Activated naive CD4-positive, alpha-beta T cell treated with anti-CD3 and anti-CD28 coated beads, Interleukin-2, amount 50 U/mL, for 16 hours (primary cell): ENCODE measurements at regions not wholly inside any gene's neighbourhood (a gene's known extent, or its start where the extent isn't known, plus 50 kb on each side); places are given as distances from the start of the nearest gene placed in this dataset.
"Not testable (repeated sequence)": the region's sequence is repeated elsewhere in the genome, so short reads cannot be mapped to it uniquely, and the experiment has no call there.

Experiments
- DNase-seq: peaks from one replicate; pipeline ENCODE4 v3.0.0-alpha.2; 2020

GRCh38 chr7:69190025-69190424, 408.2 kb upstream of the AUTS2 start:
- no peak for DNase-seq

- DNase-seq, result no peak
These were observed 407.5 kb upstream of the AUTS2 start for GRCh38 chr7:69190763-69191162.

- DNase-seq, result no peak
These were observed 406.1 kb upstream of the AUTS2 start for GRCh38 chr7:69192134-69192533.

- DNase-seq, result no peak
These were observed 405.2 kb upstream of the AUTS2 start for GRCh38 chr7:69193061-69193460.

GRCh38 chr7:69196593-69196992, 401.7 kb upstream of the AUTS2 start:
- DNase-seq, result no peak

GRCh38 chr7:69198250-69198649, 400.0 kb upstream of the AUTS2 start:
- no peak for DNase-seq

- no peak for DNase-seq
These were observed 399.2 kb upstream of the AUTS2 start for GRCh38 chr7:69199041-69199440.

- DNase-seq, result no peak
These were observed 398.6 kb upstream of the AUTS2 start for GRCh38 chr7:69199661-69200060.

- DNase-seq, result no peak
These were observed 394.4 kb upstream of the AUTS2 start for GRCh38 chr7:69203871-69204270.

GRCh38 chr7:69204943-69205342, 393.3 kb upstream of the AUTS2 start:
- DNase-seq, result no peak

GRCh38 chr7:69205581-69205980, 392.7 kb upstream of the AUTS2 start:
- no peak for DNase-seq

GRCh38 chr7:69208276-69208675, 390.0 kb upstream of the AUTS2 start:
- DNase-seq, result no peak

GRCh38 chr7:69208848-69209247, 389.4 kb upstream of the AUTS2 start:
- no peak for DNase-seq

GRCh38 chr7:69211336-69211735, 386.9 kb upstream of the AUTS2 start:
- no peak for DNase-seq

GRCh38 chr7:69211739-69212138, 386.5 kb upstream of the AUTS2 start:
- no peak for DNase-seq

- no peak for DNase-seq
These were observed 384.4 kb upstream of the AUTS2 start for GRCh38 chr7:69213878-69214277.

- DNase-seq, result not testable (repeated sequence)
These were observed 382.8 kb upstream of the AUTS2 start for GRCh38 chr7:69215516-69215915.

GRCh38 chr7:69217516-69218350, 380.5 kb upstream of the AUTS2 start:
- no peak for DNase-seq

- DNase-seq, result no peak
These were observed 379.7 kb upstream of the AUTS2 start for GRCh38 chr7:69218576-69218975.

- DNase-seq, result no peak
These were observed 378.9 kb upstream of the AUTS2 start for GRCh38 chr7:69219381-69219780.

- DNase-seq, result no peak
These were observed 372.9 kb upstream of the AUTS2 start for GRCh38 chr7:69225259-69225943.

- no peak for DNase-seq
These were observed 370.0 kb upstream of the AUTS2 start for GRCh38 chr7:69228212-69228811.

GRCh38 chr7:69232445-69233376, 365.6 kb upstream of the AUTS2 start:
- DNase-seq, result no peak
